ENCODE measurements at regions not wholly inside any gene's neighbourhood (a gene's known extent, or its start where the extent isn't known, plus 50 kb on each side); places are given as distances from the start of the nearest gene placed in this dataset.
"Not testable (repeated sequence)": the region's sequence is repeated elsewhere in the genome, so short reads cannot be mapped to it uniquely, and the experiment has no call there.

GRCh38 chr17:31647661-31648060 is 211.4 kb downstream of the COPRS start:
- no peak overlapping the region for H3K27ac ChIP-seq
- no peak overlapping the region for H3K4me3 ChIP-seq

GRCh38 chr17:31646642-31647041 is 212.4 kb downstream of the COPRS start:
- Histone ChIP-seq H3K4me3 (no peak overlapping the region), H3K27ac (no peak overlapping the region)

GRCh38 chr17:31645351-31645750 is 213.7 kb downstream of the COPRS start:
- Histone ChIP-seq H3K4me3 (no peak overlapping the region), H3K27ac (no peak overlapping the region)

GRCh38 chr17:31631766-31632165 is 227.3 kb downstream of the COPRS start:
- no peak overlapping the region for H3K27ac ChIP-seq
- no peak overlapping the region for H3K4me3 ChIP-seq

- H3K4me3 ChIP-seq, H3K27ac ChIP-seq: not testable (repeated sequence)
Measured at GRCh38 chr17:31630866-31631265, 228.2 kb downstream of the COPRS start.

GRCh38 chr17:31629696-31630470 is 229.2 kb downstream of the COPRS start:
- H3K27ac ChIP-seq: no peak overlapping the region

GRCh38 chr17:31627960-31628359 is 231.1 kb downstream of the COPRS start:
- Histone ChIP-seq H3K27ac (no peak overlapping the region), H3K4me3 (no peak overlapping the region)

More at GRCh38 chr17:31629696-31630470, 229.2 kb downstream of the COPRS start:
- H3K4me3 ChIP-seq: no peak overlapping the region

GRCh38 chr17:31623990-31624389 is 232.5 kb downstream of the RAB11FIP4 start:
- Histone ChIP-seq H3K27ac (no peak overlapping the region), H3K4me3 (no peak overlapping the region)

- H3K27ac ChIP-seq: no peak overlapping the region
- no peak overlapping the region for H3K4me3 ChIP-seq
Measured at GRCh38 chr17:31622500-31622899, 231.0 kb downstream of the RAB11FIP4 start.

GRCh38 chr17:31621566-31621965 is 230.1 kb downstream of the RAB11FIP4 start:
- Histone ChIP-seq H3K27ac (no peak overlapping the region), H3K4me3 (no peak overlapping the region)

GRCh38 chr17:31611053-31611452 is 219.6 kb downstream of the RAB11FIP4 start:
- H3K27ac ChIP-seq: not testable (repeated sequence)

GRCh38 chr17:31609996-31610910 is 218.8 kb downstream of the RAB11FIP4 start:
- Histone ChIP-seq H3K4me3 (no peak overlapping the region), H3K27ac (no peak overlapping the region)

More at GRCh38 chr17:31611053-31611452, 219.6 kb downstream of the RAB11FIP4 start:
- H3K4me3 ChIP-seq: not testable (repeated sequence)

GRCh38 chr17:31609331-31609730 is 217.9 kb downstream of the RAB11FIP4 start:
- no peak overlapping the region for H3K27ac ChIP-seq

GRCh38 chr17:31608659-31609254 is 217.3 kb downstream of the RAB11FIP4 start:
- Histone ChIP-seq H3K27ac (no peak overlapping the region), H3K4me3 (no peak overlapping the region)

More at GRCh38 chr17:31609331-31609730, 217.9 kb downstream of the RAB11FIP4 start:
- H3K4me3 ChIP-seq: no peak overlapping the region

- Histone ChIP-seq H3K4me3 (no peak overlapping the region), H3K27ac (no peak overlapping the region)
Measured at GRCh38 chr17:31605761-31606160, 214.3 kb downstream of the RAB11FIP4 start.

- Histone ChIP-seq H3K4me3 (no peak overlapping the region), H3K27ac (no peak overlapping the region)
Measured at GRCh38 chr17:31604936-31605335, 213.5 kb downstream of the RAB11FIP4 start.

- H3K27ac ChIP-seq, H3K4me3 ChIP-seq: not testable (repeated sequence)
Measured at GRCh38 chr17:31600144-31600543, 208.7 kb downstream of the RAB11FIP4 start.

- no peak overlapping the region for H3K4me3 ChIP-seq
- H3K27ac ChIP-seq: no peak overlapping the region
Measured at GRCh38 chr17:31598921-31599571, 207.6 kb downstream of the RAB11FIP4 start.

- H3K4me3 ChIP-seq: no peak overlapping the region
- H3K27ac ChIP-seq: no peak overlapping the region
Measured at GRCh38 chr17:31598399-31598782, 206.9 kb downstream of the RAB11FIP4 start.

All from skin epidermis (tissue), 12 donors.